C4-2B (cell line): ENCODE measurements at regions not wholly inside any gene's neighbourhood (a gene's known extent, or its start where the extent isn't known, plus 50 kb on each side); places are given as distances from the start of the nearest gene placed in this dataset.

ENCODE experiments used
- ZFX ChIP-seq: fragments of 450-650 bp; IDR thresholded peaks from 2 replicates; pipeline ENCODE4 v1.6.1; 2017
- TF ChIP-seq, protein P1 (sequence below): fragments of 450-650 bp; conservative IDR thresholded peaks from 2 replicates; pipeline ENCODE4 v1.5.1; 2017; ENCODE audit warnings: mild to moderate bottlenecking

DNA sequence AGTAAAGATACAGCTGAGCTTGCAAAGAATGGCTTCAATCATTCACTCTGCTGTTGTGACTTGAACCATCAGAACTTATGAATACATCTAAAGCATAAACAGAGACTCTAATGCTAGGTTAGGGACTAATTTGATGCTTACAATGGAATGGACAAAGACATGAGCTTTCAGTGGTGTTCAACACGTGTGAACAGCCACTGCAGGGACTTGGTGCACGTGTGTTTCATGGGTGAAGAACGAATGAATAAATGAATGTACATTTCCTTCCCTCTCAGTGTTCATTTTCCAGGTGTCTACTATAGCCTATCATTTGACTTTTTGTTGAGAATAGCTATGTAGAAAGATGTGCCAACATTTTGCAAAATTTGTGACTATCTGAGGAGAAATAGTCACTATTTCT, 98.3 kb downstream of the VIP start:
- TF ChIP-seq, protein P1, sequence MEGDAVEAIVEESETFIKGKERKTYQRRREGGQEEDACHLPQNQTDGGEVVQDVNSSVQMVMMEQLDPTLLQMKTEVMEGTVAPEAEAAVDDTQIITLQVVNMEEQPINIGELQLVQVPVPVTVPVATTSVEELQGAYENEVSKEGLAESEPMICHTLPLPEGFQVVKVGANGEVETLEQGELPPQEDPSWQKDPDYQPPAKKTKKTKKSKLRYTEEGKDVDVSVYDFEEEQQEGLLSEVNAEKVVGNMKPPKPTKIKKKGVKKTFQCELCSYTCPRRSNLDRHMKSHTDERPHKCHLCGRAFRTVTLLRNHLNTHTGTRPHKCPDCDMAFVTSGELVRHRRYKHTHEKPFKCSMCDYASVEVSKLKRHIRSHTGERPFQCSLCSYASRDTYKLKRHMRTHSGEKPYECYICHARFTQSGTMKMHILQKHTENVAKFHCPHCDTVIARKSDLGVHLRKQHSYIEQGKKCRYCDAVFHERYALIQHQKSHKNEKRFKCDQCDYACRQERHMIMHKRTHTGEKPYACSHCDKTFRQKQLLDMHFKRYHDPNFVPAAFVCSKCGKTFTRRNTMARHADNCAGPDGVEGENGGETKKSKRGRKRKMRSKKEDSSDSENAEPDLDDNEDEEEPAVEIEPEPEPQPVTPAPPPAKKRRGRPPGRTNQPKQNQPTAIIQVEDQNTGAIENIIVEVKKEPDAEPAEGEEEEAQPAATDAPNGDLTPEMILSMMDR: no peak
- no peak for TF ChIP-seq ZFX
